ENCODE measurements at regions not wholly inside any gene's neighbourhood (a gene's known extent, or its start where the extent isn't known, plus 50 kb on each side); places are given as distances from the start of the nearest gene placed in this dataset.

- DNase-seq: no peak
Measured at GRCh38 chr16:51761001-51761400, 609.9 kb upstream of the SALL1 start.

- no peak for DNase-seq
Measured at GRCh38 chr16:51759999-51760398, 608.9 kb upstream of the SALL1 start.

GRCh38 chr16:51759329-51759728 lies 608.3 kb upstream of the SALL1 start:
- no peak for DNase-seq

- no peak for DNase-seq
Measured at GRCh38 chr16:51757921-51758479, 606.9 kb upstream of the SALL1 start.

- no peak for DNase-seq
Measured at GRCh38 chr16:51757505-51757904, 606.4 kb upstream of the SALL1 start.

- no peak for DNase-seq
Measured at GRCh38 chr16:51757124-51757470, 606.0 kb upstream of the SALL1 start.

GRCh38 chr16:51756447-51757123 lies 605.5 kb upstream of the SALL1 start:
- DNase-seq: no peak

GRCh38 chr16:51755577-51756355 lies 604.7 kb upstream of the SALL1 start:
- no peak for DNase-seq

- no peak for DNase-seq
Measured at GRCh38 chr16:51755039-51755501, 604.0 kb upstream of the SALL1 start.

GRCh38 chr16:51753467-51754127 lies 602.5 kb upstream of the SALL1 start:
- no peak for DNase-seq

- DNase-seq: no peak
Measured at GRCh38 chr16:51752438-51752995, 601.4 kb upstream of the SALL1 start.

GRCh38 chr16:51747329-51747728 lies 596.3 kb upstream of the SALL1 start:
- DNase-seq: no peak

GRCh38 chr16:51734220-51734619 lies 583.1 kb upstream of the SALL1 start:
- no peak for DNase-seq

GRCh38 chr16:51733181-51733580 lies 582.1 kb upstream of the SALL1 start:
- no peak for DNase-seq

GRCh38 chr16:51731160-51731559 lies 580.1 kb upstream of the SALL1 start:
- DNase-seq: no peak

GRCh38 chr16:51723036-51723724 lies 572.1 kb upstream of the SALL1 start:
- DNase-seq: no peak

- DNase-seq: no peak
Measured at GRCh38 chr16:51722467-51722866, 571.4 kb upstream of the SALL1 start.

- DNase-seq: no peak
Measured at GRCh38 chr16:51719376-51719775, 568.3 kb upstream of the SALL1 start.

GRCh38 chr16:51716195-51716594 lies 565.1 kb upstream of the SALL1 start:
- DNase-seq: no peak

- no peak for DNase-seq
Measured at GRCh38 chr16:51713502-51713901, 562.4 kb upstream of the SALL1 start.

GRCh38 chr16:51710905-51711563 lies 560.0 kb upstream of the SALL1 start:
- DNase-seq: no peak

GRCh38 chr16:51710186-51710585 lies 559.1 kb upstream of the SALL1 start:
- DNase-seq: no peak

Data from SHP77 treated with DMSO at 0.1 percent for 48 hours (cell line).